OCI-LY7 (cell line): ENCODE measurements at regions not wholly inside any gene's neighbourhood (a gene's known extent, or its start where the extent isn't known, plus 50 kb on each side); places are given as distances from the start of the nearest gene placed in this dataset.

ENCODE experiments used
- EZH2phosphoT487 ChIP-seq: fragments of 200-600 bp; sonication (generic); IDR thresholded peaks from 2 replicates; pipeline ENCODE4 v1.6.1; 2018; ENCODE audit warnings: low read depth, borderline replicate concordance, mild to moderate bottlenecking, mixed run types, antibody characterized with exemption, low read length, moderate library complexity, mixed read lengths
- TF ChIP-seq, protein P1 (sequence below): fragments of 200-600 bp; sonication (generic); conservative IDR thresholded peaks from 2 replicates; pipeline ENCODE4 v1.5.1; 2014; ENCODE audit warnings: mild to moderate bottlenecking, antibody characterized with exemption, low read length, moderate library complexity, mixed read lengths

- TF ChIP-seq, protein P1, sequence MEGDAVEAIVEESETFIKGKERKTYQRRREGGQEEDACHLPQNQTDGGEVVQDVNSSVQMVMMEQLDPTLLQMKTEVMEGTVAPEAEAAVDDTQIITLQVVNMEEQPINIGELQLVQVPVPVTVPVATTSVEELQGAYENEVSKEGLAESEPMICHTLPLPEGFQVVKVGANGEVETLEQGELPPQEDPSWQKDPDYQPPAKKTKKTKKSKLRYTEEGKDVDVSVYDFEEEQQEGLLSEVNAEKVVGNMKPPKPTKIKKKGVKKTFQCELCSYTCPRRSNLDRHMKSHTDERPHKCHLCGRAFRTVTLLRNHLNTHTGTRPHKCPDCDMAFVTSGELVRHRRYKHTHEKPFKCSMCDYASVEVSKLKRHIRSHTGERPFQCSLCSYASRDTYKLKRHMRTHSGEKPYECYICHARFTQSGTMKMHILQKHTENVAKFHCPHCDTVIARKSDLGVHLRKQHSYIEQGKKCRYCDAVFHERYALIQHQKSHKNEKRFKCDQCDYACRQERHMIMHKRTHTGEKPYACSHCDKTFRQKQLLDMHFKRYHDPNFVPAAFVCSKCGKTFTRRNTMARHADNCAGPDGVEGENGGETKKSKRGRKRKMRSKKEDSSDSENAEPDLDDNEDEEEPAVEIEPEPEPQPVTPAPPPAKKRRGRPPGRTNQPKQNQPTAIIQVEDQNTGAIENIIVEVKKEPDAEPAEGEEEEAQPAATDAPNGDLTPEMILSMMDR = no peak
- TF ChIP-seq EZH2phosphoT487 = no peak
Observed at GRCh38 chr7:41777894-41778596, 75.2 kb upstream of the INHBA start.
